ENCODE measurements at regions not wholly inside any gene's neighbourhood (a gene's known extent, or its start where the extent isn't known, plus 50 kb on each side); places are given as distances from the start of the nearest gene placed in this dataset.

GRCh38 chr5:124619121-124619520 lies 127.3 kb downstream of the ZNF608 start:
- H2BK120ac ChIP-seq (ENCODE audit: low read depth, low read length, poor library complexity, severe bottlenecking), result no peak overlapping the region
- no peak overlapping the region for H4K8ac ChIP-seq (replicated peaks; ENCODE audit: insufficient read length, low read depth, low read length)
- DNase-seq, result no peak
- H2BK20ac ChIP-seq (ENCODE audit: low read depth, low read length, poor library complexity, severe bottlenecking), result no peak overlapping the region
- peaks cover 4 to 12% of the 10 kb centered on the region in 2 experiments for H3K4me1 Mint-ChIP-seq
- no peak overlapping the region for H3K27ac ChIP-seq (ENCODE audit: insufficient read length, low read depth, low read length)
- no peak overlapping the region for H3K27ac Mint-ChIP-seq
- no peak overlapping the region for H3K4me2 ChIP-seq (ENCODE audit: insufficient read depth, insufficient read length, low read length)
- H3K4ac ChIP-seq (ENCODE audit: low read depth, low read length), result no peak overlapping the region
- H2BK12ac ChIP-seq (ENCODE audit: insufficient read length, low read depth, low read length), result no peak overlapping the region
- H2BK15ac ChIP-seq (ENCODE audit: low read depth, low read length), result no peak overlapping the region
- TF ChIP-seq CTCF (conservative IDR thresholded peaks at IDR 0.05), result no peak
- no peaks in the 10 kb centered on the region for H3K4me1 ChIP-seq (ENCODE audit: insufficient read depth, low read length)
- no peaks in the 10 kb centered on the region for H3K79me1 ChIP-seq (ENCODE audit: insufficient read depth, low read depth, low read length, poor library complexity, severe bottlenecking)
- H3K27me3 ChIP-seq (ENCODE audit: insufficient read depth, low read length), result no peaks in the 10 kb centered on the region
- H4K20me1 ChIP-seq (ENCODE audit: control insufficient read depth, insufficient read depth, insufficient read length), result no peaks in the 10 kb centered on the region
- H3K14ac ChIP-seq (ENCODE audit: insufficient read depth, low read length), result no peak overlapping the region
- no peak overlapping the region for H3K23ac ChIP-seq (ENCODE audit: insufficient read length, low read depth, low read length)
- no peaks in the 10 kb centered on the region for H3K27me3 Mint-ChIP-seq (ENCODE audit: low read depth)
- WGBS (ENCODE audit: extremely low coverage, insufficient read length, low lambda C conversion rate), result no CpG with 5 or more reads among the region's 4 CpGs
- H3K36me3 Mint-ChIP-seq (ENCODE audit: insufficient read depth in 1 of 3, low read depth in 3 of 3), result no peaks in the 10 kb centered on the region
- no peak overlapping the region for H3K9ac ChIP-seq (ENCODE audit: extremely low read depth, insufficient read length, low read length)
- no peak overlapping the region for H4K5ac ChIP-seq (ENCODE audit: insufficient read length, low read depth, low read length)
- H3K23me2 ChIP-seq (ENCODE audit: insufficient read length, low read depth, low read length, poor library complexity, severe bottlenecking), result no peaks in the 10 kb centered on the region
- H3K79me2 ChIP-seq (ENCODE audit: insufficient read depth, low read length), result no peaks in the 10 kb centered on the region
- H3K9me3 ChIP-seq (ENCODE audit: control insufficient read depth, low read depth, low read length), result no peaks in the 10 kb centered on the region
- no peak overlapping the region for H3K4me3 Mint-ChIP-seq
- no peak overlapping the region for H2BK5ac ChIP-seq (ENCODE audit: insufficient read length, low read length)
- no peak overlapping the region for H3K56ac ChIP-seq (ENCODE audit: insufficient read length, low read depth, low read length)
- H4K91ac ChIP-seq (ENCODE audit: insufficient read length, low read depth, low read length), result no peak overlapping the region
- no peak overlapping the region for H2AFZ ChIP-seq (ENCODE audit: low read length)
- no peak overlapping the region for H2AK5ac ChIP-seq (ENCODE audit: insufficient read length, low read length)
- H3T11ph ChIP-seq (ENCODE audit: low read length), result no peak overlapping the region
- no peak overlapping the region for H3K18ac ChIP-seq (ENCODE audit: insufficient read length, low read depth, low read length)
- no peaks in the 10 kb centered on the region for H3K9me3 Mint-ChIP-seq
